GM06990 (cell line): ENCODE measurements at regions not wholly inside any gene's neighbourhood (a gene's known extent, or its start where the extent isn't known, plus 50 kb on each side); places are given as distances from the start of the nearest gene placed in this dataset.

Source experiments
- DNase-seq: peaks from one replicate; pipeline ENCODE4 v3.0.0-alpha.2; 2011; ENCODE audit not compliant: insufficient read length; ENCODE audit errors: extremely low read depth
- H3K27me3 ChIP-seq: replicated peaks from 2 replicates; pipeline ENCODE4 v1.6.0; 2011; ENCODE audit warnings: low read length; ENCODE audit not compliant: control insufficient read depth, insufficient read depth
- H3K36me3 ChIP-seq: 2 replicates; pipeline ENCODE4 v1.5.1; 2011; ENCODE audit warnings: low read length; ENCODE audit not compliant: control insufficient read depth, insufficient read depth
- H3K4me3 ChIP-seq: replicated peaks from 2 replicates; pipeline ENCODE4 v1.5.1; 2011; ENCODE audit warnings: low read depth, mild to moderate bottlenecking, control low read depth, low read length
- CTCF ChIP-seq: IDR thresholded peaks from 2 replicates; pipeline ENCODE4 v1.5.1; 2011; ENCODE audit warnings: low read length, control low read depth, mild to moderate bottlenecking, inconsistent platforms; ENCODE audit not compliant: insufficient read depth, poor library complexity, severe bottlenecking

- H3K36me3 ChIP-seq, result no peaks in the 10 kb centered on the region
- no peaks in the 10 kb centered on the region for H3K27me3 ChIP-seq
- DNase-seq, result no peak
- H3K4me3 ChIP-seq, result no peak overlapping the region
- TF ChIP-seq CTCF, result no peak
Observed at GRCh38 chrX:38890963-38891362, 89.7 kb downstream of the MID1IP1 start.

GRCh38 chrX:38891641-38892413, 90.6 kb downstream of the MID1IP1 start:
- DNase-seq, result peak; percentile 29

GRCh38 chrX:38893441-38893840, 92.2 kb downstream of the MID1IP1 start:
- Histone ChIP-seq H3K27me3 (no peaks in the 10 kb centered on the region), H3K36me3 (no peaks in the 10 kb centered on the region), H3K4me3 (no peak overlapping the region)
- DNase-seq, result no peak
- TF ChIP-seq CTCF, result no peak

More at GRCh38 chrX:38891641-38892413, 90.6 kb downstream of the MID1IP1 start:
- no peaks in the 10 kb centered on the region for H3K27me3 ChIP-seq
- no peaks in the 10 kb centered on the region for H3K36me3 ChIP-seq
- no peak for TF ChIP-seq CTCF
- no peak overlapping the region for H3K4me3 ChIP-seq

DNA sequence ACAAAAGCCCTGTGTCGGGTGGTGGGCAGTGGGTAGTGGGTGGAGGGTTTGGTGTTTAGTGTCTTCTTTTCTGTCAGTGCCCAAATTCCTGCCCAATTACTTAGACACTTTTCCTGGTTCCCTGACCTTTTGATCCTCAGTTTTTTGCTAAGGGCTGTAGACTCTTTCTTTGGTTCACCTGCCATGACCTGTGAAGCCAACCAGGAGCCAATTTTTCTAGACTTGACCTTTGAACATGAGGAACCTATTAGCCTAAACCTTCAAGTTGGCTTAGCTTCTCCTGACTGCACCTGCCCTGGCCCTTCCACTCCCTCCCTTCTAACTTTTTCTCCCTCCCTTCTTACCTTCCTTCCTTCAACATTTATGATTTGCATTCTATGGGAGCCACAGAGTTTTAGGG, 94.5 kb downstream of the MID1IP1 start:
- no peaks in the 10 kb centered on the region for H3K27me3 ChIP-seq

GRCh38 chrX:38896724-38897298, 95.6 kb downstream of the MID1IP1 start:
- Histone ChIP-seq H3K27me3 (no peaks in the 10 kb centered on the region), H3K4me3 (no peak overlapping the region), H3K36me3 (no peaks in the 10 kb centered on the region)
- no peak for DNase-seq
- no peak for TF ChIP-seq CTCF

More for the DNA sequence above, 94.5 kb downstream of the MID1IP1 start:
- TF ChIP-seq CTCF, result no peak
- no peak for DNase-seq
- no peak overlapping the region for H3K4me3 ChIP-seq
- no peaks in the 10 kb centered on the region for H3K36me3 ChIP-seq
